ENCODE measurements at regions not wholly inside any gene's neighbourhood (a gene's known extent, or its start where the extent isn't known, plus 50 kb on each side); places are given as distances from the start of the nearest gene placed in this dataset.

- Histone ChIP-seq H3K9me3 (ENCODE audit: control insufficient read depth in 4 of 4, low read length in 3 of 4) (no peaks in the 10 kb centered on the region), H3K36me3 (ENCODE audit: control insufficient read depth in 4 of 4, insufficient read depth in 3 of 4, low read depth in 1 of 4, low read length in 3 of 4) (no peaks in the 10 kb centered on the region), H3K27me3 (ENCODE audit: control insufficient read depth in 4 of 4, insufficient read depth in 4 of 4, low read length in 3 of 4) (no peaks in the 10 kb centered on the region), H3K27ac (ENCODE audit: low read depth in 1 of 2, low read length in 2 of 2) (no peak overlapping the region), H3K4me3 (ENCODE audit: low read depth in 1 of 3, low read length in 3 of 3) (no peak overlapping the region), H3K9ac (ENCODE audit: low read depth in 1 of 2, low read length in 2 of 2) (no peak overlapping the region), H3K4me1 (ENCODE audit: control insufficient read depth in 4 of 4, insufficient read depth in 4 of 4, low read length in 3 of 4) (no peaks in the 10 kb centered on the region)
- no peak for DNase-seq (ENCODE audit: low spot score)
- no peak for TF ChIP-seq CTCF (IDR thresholded peaks at IDR 0.05; ENCODE audit: low read depth, low read length, missing input control)
- no peak for TF ChIP-seq FOXA2 (IDR thresholded peaks at IDR 0.05)
- no peak for TF ChIP-seq TAF1 (conservative IDR thresholded peaks at IDR 0.05)
- no peak for TF ChIP-seq MAX (IDR thresholded peaks at IDR 0.05)
- TF ChIP-seq SP1 (IDR thresholded peaks at IDR 0.05) = no peak
- TF ChIP-seq JUND (IDR thresholded peaks at IDR 0.05) = no peak
- no peak for TF ChIP-seq ATF3 (IDR thresholded peaks at IDR 0.05)
- TF ChIP-seq HNF4G (IDR thresholded peaks at IDR 0.05) = no peak
- no peak for TF ChIP-seq ZBTB33 (IDR thresholded peaks at IDR 0.05)
- WGBS = 67% methylated on average over 3 of the region's 3 CpGs
These were observed 256.3 kb upstream of the EOMES start for GRCh38 chr3:27978440-27978839.

- H3K27me3 ChIP-seq (ENCODE audit: control insufficient read depth in 4 of 4, insufficient read depth in 4 of 4, low read length in 3 of 4) = peaks cover 0 to 2% (median 0%) of the 10 kb centered on the region in 4 donors
- no peak overlapping the region for H3K27ac ChIP-seq (ENCODE audit: low read depth in 1 of 2, low read length in 2 of 2)
- no peak overlapping the region for H3K9ac ChIP-seq (ENCODE audit: low read depth in 1 of 2, low read length in 2 of 2)
- no peaks in the 10 kb centered on the region for H3K4me1 ChIP-seq (ENCODE audit: control insufficient read depth in 4 of 4, insufficient read depth in 4 of 4, low read length in 3 of 4)
- no peak for DNase-seq (ENCODE audit: low spot score)
- H3K4me3 ChIP-seq (ENCODE audit: low read depth in 1 of 3, low read length in 3 of 3) = no peak overlapping the region
- H3K9me3 ChIP-seq (ENCODE audit: control insufficient read depth in 4 of 4, low read length in 3 of 4) = no peaks in the 10 kb centered on the region
- 73% methylated on average over 4 of the region's 4 CpGs for WGBS
- TF ChIP-seq RXRA (IDR thresholded peaks at IDR 0.05) = no peak
- no peak for TF ChIP-seq JUND (IDR thresholded peaks at IDR 0.05)
- TF ChIP-seq MAX (IDR thresholded peaks at IDR 0.05) = no peak
- TF ChIP-seq CTCF (IDR thresholded peaks at IDR 0.05; ENCODE audit: low read depth, low read length, missing input control) = no peak
- no peak for TF ChIP-seq HNF4A (conservative IDR thresholded peaks at IDR 0.05)
- no peak for TF ChIP-seq ZBTB33 (IDR thresholded peaks at IDR 0.05)
- no peak for TF ChIP-seq FOXA2 (IDR thresholded peaks at IDR 0.05)
- no peak for TF ChIP-seq NR2F2 (IDR thresholded peaks at IDR 0.05)
- TF ChIP-seq REST (IDR thresholded peaks at IDR 0.05) = no peak
- no peak for TF ChIP-seq SP1 (IDR thresholded peaks at IDR 0.05)
- TF ChIP-seq RAD21 (IDR thresholded peaks at IDR 0.05) = no peak
- no peak for TF ChIP-seq GABPA (IDR thresholded peaks at IDR 0.05 in 1 of 2, conservative IDR thresholded peaks at IDR 0.05 in 1 of 2)
- TF ChIP-seq YY1 (IDR thresholded peaks at IDR 0.05) = no peak
- no peak for TF ChIP-seq FOXA1 (IDR thresholded peaks at IDR 0.05)
- H3K36me3 ChIP-seq (ENCODE audit: control insufficient read depth in 4 of 4, insufficient read depth in 3 of 4, low read depth in 1 of 4, low read length in 3 of 4) = no peaks in the 10 kb centered on the region
These were observed 255.9 kb upstream of the CMC1 start for GRCh38 chr3:27985369-27986035.
